ENCODE measurements at regions not wholly inside any gene's neighbourhood (a gene's known extent, or its start where the extent isn't known, plus 50 kb on each side); places are given as distances from the start of the nearest gene placed in this dataset.

DNA sequence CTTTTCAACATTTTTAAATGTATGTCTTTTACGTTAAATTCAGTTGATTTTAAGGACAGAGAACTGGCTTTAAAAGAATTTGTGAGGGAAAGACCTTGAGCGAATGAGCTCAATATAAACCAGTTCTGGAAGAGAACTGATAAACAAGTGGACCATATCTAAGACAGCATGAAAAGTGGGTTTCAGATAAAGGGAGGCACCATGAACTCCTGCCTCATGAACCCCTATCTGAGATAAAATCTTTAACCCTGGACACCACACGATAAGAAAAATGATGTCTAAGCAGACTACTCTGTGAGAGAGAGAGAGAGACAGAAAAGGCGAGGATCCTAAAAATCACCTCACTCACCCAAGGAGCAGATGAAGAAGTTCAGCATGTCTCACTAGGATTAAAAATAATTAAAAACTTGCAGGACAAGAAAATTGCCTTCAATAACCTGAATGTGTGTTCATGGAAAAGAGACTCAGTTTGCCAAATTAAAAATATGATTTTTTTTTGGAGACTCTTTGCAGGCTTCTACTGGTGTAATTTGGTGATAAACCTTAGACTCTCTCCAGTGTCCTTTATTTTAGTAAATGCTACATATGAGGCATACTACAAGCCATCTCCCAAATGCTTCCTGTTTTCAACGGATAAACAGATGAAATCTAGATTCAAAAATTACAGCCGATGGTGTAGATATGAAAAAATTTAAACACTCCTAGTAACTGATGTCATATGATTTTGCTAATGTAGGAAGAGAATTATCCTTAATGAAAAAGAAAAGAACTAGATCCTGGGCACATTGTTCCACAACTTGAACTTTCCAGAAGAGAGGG, 299.5 kb downstream of the ADGB start:
- DNase-seq (ENCODE audit: low spot score) (no peak), ATAC-seq (no peak)
- intact Hi-C loops (cut with DNase I) = no loop called here

DNA sequence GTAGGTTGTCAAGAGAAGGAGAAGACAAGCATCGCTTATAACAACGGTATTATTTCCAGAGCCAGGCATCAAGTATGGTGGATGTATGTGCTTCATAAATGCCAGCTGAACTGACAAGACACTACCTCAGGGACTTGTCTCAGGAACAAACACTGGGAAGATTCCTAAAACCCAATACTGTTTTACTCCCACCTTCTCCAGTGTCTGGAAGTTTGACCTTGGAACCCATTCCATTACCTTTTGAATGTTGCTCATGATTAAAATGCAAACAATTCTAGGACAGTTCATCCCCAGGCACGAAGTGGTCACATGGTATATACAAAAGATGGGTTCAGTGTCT, 300.1 kb downstream of the ADGB start:
- ATAC-seq = no peak
- intact Hi-C loops (cut with DNase I) = no loop called here
- no peak for DNase-seq (ENCODE audit: low spot score)

DNA sequence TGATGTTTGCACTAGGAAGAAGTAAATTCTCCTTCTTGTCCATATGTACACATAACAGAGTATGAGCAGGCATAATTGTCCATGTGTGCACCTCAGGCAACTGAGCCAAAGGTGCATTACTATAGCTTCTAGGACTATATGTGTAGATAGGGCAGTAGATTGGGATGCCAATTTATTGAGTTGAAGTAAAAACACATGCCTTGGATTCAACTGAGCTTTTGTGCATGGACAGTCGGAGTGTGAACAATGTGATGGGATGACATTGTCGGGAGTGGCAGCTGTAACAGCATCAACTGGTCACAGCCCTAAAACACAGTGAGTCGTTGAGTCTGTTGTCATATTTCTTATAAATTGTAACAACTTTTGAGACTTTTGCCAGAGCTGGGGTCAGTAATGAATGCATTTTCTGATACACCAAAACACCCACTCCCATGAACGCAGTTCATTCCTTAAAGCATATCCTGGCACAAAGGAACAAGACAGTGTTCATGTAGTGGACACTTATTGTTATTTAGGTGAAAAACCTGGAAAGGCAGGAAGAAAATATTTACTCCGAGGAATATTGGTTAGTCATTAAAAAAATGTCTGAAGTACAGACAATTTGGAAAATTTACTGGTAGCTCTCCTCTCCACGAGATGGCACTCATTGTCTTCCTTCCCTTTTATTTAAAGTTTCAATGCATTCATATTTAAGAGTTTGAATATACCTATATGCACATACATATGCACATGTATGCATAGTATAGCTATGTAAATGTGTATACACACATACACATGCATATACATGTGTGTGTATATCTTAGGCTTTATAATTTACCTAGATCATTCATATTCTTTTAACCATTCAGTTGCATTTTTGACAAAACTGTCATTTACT, 302.0 kb upstream of the STXBP5 start:
- no peak for DNase-seq (ENCODE audit: low spot score)
- intact Hi-C loops (cut with DNase I) = no loop called here
- no peak for ATAC-seq

DNA sequence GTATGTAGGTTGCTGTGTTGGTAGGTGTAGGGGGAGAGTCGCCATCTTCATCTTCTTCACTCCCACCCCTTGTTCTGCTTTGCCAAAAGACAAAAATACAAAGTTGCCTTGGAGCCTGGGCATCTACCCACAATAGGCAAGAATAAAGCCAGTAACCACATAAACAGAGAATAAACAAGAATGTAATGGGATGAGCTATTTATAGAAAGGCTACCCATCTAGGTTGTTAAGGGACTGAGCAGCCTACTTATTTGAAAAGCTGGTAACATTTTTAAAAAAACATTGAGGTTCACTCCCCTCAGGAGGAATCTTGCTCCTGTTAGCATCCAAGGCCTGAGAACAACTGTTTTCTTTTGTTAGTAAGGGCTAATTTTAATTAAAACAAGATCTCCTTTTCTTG, 301.4 kb upstream of the STXBP5 start:
- intact Hi-C loops (cut with DNase I) = no loop called here
- DNase-seq (ENCODE audit: low spot score) = no peak
- ATAC-seq = no peak

DNA sequence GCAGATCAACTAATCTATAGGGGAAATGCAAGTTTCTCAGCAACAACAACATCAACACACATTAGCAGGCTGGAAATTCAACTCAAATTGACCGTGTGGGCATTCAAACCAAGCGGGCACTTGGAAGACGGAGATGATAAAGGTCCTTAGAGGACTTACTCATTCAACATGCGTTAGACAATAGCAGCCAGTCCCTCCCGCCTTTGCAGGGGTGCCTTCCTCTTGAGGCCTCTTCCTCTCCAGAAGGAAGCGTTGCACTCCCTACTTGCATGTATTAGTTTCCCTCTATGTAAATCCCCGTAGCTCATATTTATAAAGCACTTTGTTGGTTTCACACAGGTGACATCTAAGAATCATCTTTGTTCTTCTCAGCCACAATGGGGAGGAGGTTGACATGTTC, 300.8 kb upstream of the STXBP5 start:
- DNase-seq (ENCODE audit: low spot score) (no peak), ATAC-seq (no peak)
- intact Hi-C loops (cut with DNase I) = no loop called here

DNA sequence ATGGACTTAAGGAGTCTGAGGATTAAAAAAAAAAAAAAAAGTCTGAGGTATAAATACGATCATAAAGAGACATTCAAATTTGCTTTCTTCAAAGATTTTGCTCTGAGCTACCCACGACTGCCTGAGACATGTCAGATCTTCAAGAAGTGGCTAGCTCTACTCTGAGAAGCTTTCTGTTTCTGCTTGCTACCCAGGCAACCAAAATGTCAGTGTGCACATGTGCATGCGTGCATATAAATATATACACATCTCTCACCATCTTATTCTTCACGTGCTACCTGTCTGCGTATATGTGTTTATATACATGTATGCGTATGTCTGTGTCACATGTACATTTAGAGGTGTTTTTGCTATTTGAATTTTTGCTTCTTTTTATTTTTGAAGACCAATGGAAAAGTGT, 299.6 kb upstream of the STXBP5 start:
- no peak for DNase-seq (ENCODE audit: low spot score)
- no peak for ATAC-seq
- intact Hi-C loops (cut with DNase I) = no loop called here

DNA sequence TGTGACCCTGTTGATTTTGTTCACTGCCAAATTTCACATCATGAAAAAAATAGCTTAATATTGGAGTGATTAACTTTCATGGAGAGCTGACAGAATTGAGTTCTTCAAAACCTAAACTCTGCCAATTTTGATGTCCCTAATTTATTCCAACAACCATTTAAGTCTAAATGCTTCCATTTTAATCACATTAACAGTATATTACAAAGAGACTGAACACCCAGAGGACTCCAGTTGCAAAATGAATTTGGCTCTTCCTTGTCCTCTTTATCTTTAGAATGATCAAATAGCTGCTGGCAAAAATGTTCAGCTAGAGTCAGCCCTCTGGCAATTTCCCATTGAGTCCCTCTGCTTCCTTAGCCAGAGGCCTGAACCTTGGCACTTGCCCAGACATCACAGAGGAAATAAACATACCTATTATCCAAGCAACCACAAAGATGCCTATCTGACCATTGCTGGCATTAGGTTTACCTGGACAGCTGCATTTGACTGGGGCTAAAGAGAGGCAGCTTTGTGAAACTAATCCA, 299.0 kb upstream of the STXBP5 start:
- intact Hi-C loops (cut with DNase I) = no loop called here
- peak; percentile 39 for ATAC-seq
- no peak for DNase-seq (ENCODE audit: low spot score)

DNA sequence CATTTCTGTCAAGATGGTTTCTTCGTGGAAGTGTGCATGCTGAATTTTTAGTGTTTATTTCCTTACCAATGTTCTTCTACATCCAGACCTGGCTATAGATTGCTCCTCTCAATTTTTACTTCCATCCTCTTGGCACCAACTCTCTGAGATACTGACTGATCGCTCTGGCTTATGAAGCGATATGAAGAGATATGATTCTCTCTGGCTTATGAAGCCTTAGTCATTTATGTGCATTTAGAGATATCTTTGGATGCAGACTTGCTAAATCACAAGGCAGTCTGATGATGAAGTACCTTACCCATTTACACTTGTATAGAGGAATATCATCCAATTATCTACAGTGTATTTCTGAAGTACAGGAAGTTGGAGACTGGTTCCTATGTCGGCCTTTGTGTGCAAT, 295.4 kb upstream of the STXBP5 start:
- DNase-seq (ENCODE audit: low spot score) (no peak), ATAC-seq (no peak)
- intact Hi-C loops (cut with DNase I) = no loop called here

DNA sequence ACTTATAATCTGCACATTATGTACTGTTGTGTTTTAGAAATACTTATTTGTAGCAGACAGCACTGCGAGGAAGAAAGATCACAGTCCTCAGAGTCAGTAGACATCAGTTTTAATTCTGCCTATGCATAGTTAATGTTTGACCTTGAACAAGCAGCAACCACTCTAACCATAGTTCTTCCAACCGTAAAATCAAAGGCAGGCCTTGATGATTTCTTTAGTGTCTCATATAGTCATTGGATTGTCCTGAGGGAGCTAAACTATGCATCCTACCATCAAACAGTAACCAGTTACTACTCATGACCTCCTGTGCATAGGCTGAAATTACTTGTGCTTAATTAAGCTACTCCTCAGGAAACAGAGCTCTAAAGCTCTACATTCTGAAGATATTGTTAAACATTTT, 294.8 kb upstream of the STXBP5 start:
- ATAC-seq (no peak), DNase-seq (ENCODE audit: low spot score) (no peak)
- intact Hi-C loops (cut with DNase I) = no loop called here

DNA sequence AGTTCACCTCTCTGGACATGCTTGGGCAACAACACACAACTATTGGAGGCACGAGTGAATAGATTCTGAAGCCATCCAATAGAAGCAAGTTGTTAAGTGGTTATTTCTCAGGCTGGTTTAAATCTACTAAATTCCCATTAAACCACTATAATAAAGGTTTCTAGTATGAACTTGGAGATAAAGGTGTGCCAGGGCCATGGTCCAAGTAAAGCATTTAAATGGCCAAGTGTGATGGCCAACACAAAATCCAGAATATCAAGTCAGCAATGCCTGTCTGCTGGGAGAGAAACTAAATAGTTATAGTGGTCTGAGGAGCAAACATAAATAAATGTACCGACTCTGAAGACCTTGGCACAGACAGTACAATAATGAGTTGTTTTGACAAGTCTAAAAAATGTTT, 294.3 kb upstream of the STXBP5 start:
- DNase-seq (ENCODE audit: low spot score) = no peak
- intact Hi-C loops (cut with DNase I) = no loop called here
- ATAC-seq = no peak

DNA sequence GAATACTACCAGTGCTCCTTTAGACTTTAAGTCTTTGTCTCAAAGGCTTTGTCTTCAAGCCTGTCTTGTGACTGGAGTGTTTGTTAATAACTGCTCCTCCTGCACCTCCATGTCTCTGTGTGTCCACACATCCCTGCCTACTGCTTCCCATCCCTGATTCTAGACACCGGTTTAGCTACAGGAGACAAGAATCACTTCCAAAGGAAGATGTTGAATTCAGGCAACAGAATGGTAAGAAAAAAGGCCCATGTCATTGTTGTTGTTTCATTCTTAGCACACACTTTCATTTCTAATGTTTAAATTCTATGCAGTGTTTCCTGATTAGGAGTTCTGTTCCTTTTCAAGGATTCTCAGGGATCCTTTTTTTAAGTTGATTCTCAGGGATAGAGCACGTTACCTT, 293.6 kb upstream of the STXBP5 start:
- ATAC-seq = no peak
- intact Hi-C loops (cut with DNase I) = no loop called here

DNA sequence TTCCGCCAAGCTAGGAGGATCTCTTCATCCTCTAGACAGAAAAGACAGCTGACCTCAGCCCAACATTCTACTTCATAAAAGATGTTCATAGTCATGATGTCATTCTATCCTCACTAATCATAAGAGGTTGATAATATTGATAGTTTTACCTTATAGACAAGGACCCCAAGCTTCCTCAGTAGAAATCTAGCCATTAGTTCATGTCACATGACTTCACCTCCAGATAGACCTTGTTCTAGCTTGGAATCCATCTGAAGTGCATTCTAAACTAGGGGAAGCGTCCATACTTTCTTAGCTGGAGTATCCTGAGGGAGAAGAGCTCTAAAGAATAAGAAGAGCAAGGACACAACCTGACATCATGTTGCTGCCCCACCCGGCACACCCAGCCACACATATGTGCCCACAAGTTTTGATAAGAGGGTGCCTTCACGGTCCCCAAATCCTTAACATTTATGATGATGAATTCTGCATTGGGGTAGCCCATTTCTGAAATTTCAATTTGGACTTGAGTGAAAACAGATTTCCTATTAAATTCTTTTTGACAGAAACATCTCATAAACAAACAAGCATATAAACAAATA, 292.5 kb upstream of the STXBP5 start:
- intact Hi-C loops (cut with DNase I) = no loop called here
- ATAC-seq (no peak), DNase-seq (ENCODE audit: low spot score) (no peak)

More for the DNA sequence above, 293.6 kb upstream of the STXBP5 start:
- no peak for DNase-seq (ENCODE audit: low spot score)

DNA sequence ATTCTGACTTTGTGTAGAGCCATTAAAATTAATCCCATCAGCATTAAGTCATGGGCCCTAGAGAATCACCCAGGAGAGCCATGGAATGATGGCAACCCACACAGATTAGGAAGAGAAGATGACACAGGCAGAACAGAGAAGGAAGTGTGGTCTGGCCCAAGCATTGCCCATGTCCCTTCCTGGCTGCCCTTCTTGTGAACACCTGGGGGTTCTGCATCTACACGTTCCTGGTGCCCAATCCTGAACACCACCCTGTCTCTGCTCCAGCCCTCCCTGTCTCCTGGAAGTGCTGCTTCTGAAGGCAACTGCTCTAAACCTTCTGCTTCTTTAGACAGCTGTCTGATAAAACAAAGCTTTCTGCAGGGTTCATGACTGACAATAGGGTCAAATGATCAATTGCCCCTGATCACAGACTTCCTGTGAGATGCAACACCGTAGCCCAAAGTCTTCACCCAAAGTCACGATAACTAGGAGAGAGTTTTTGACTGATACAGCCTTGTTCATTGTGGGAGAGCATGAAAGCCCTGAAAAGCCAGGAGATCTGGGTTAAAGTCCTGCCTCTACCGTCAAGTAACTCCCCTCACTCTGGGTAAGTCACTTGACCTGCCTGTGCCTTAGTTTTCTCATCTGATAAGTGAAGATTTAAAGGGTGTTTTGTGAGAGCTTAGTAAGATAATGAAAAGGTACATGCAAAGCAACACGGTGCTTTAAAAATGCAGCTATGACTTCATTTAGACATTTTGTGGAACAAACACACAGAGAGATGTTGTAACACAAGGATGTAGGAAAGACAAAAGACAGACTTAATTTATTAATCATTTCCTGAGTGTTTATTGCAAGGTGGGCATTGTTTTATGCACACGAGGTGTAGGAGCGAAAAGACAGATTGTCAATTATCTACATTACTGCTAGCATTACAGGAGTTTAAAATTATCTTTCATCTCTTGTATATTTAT, 291.2 kb upstream of the STXBP5 start:
- DNase-seq (ENCODE audit: low spot score) (no peak), ATAC-seq (no peak)
- intact Hi-C loops (cut with DNase I) = no loop called here

DNA sequence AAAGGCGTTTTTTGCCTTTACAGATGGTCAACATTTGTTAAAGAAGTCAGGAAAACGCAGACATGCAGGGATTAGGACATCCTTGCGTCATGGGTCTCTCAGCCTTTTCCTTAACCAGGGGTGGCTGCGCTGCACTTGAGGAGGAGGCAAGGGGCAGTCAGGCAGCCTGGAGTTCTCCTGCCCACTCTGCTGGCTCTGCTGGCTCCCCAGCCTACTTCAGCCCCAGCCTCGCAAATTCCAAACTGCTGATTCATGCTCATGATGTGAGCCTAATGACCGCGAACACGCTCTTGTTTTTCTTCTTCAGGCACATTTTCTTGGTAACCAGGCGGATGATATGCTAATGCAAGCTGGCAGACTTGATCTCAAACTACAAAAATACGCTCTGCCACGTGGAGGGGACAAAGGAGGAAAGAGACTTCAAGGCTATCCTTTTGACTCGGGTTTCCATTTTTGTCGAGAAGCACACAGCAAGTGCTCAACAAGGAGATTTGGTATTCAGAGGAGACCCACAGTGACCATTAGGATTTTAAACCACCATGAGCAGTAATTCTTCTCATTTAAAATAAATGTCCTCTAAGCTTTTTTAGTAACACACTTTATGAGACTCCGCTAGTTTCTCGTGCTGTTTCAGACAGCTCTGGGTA, 290.3 kb upstream of the STXBP5 start:
- ATAC-seq (peak; percentile 93), DNase-seq (ENCODE audit: low spot score) (peak; percentile 68)
- intact Hi-C loops (cut with DNase I) = no loop called here

DNA sequence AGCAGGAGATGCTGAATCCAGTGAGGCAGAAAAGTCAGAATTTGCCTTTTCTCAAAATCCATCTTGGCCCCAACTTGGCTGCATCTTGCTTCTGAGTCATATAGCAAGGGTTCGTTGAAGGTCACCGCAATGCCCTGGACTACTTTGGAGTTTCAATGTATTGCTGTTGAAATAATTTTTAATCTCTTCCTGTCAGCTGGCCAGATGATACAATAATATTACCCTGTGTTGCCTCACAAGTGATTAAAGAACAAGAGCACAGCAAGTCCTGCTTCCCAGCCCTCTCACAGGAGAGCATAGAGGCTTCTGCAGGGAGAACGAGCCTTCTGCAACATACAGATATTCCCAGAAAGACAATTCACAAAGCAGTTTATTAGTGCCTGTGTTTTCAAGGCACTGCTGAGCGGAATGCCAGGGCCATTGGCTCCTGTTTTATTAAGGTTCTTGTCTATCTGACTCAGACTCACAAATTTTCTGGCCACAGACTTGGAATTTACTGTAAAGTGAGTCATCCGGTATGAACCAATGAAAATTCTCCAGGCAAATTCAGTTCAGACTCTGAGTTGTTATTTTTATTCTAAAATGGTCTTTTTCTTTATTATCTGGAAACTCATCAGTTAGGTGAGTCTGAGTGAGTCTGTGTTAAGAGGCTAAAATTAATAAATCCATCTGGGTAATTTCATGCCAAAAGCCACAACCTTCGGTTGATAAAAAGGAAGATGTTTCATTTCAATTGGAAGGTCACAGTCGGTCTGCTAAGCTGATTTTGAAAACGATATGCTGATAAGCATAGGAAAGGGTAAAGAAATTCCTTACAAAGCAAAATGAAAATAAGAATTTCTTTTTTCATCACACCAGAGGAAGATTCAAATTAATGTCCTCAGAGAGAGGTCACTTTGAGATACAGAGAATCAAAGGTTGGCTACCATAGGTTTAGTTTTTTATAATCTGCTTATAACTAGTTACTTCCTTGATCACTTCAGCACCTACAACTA, 289.4 kb upstream of the STXBP5 start:
- peak; percentile 58 for DNase-seq (ENCODE audit: low spot score)
- intact Hi-C loops (cut with DNase I) = no loop called here
- peak; percentile 80 for ATAC-seq

DNA sequence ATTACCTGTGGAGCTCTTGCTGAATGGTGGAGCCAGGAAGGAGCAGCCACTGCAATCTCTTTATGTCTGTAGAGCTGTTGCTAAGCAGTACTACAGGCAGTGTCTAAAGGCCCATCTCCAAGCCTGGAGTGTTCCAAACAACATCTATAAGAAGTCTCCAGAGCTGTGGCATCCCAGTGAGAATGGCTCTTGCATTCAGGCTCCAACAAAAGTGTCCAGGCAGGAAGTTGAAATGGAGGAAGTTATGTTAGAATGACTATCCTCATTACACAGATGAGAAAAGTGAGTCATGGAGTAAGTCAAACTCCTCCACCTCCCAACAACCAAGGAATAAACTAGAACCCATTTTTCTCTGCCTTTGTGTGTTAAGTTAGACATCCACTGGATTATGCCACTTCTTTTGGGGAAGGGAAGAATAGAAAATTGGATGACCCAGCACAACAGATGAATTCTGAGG, 288.5 kb upstream of the STXBP5 start:
- ATAC-seq (no peak), DNase-seq (ENCODE audit: low spot score) (no peak)
- intact Hi-C loops (cut with DNase I) = no loop called here

DNA sequence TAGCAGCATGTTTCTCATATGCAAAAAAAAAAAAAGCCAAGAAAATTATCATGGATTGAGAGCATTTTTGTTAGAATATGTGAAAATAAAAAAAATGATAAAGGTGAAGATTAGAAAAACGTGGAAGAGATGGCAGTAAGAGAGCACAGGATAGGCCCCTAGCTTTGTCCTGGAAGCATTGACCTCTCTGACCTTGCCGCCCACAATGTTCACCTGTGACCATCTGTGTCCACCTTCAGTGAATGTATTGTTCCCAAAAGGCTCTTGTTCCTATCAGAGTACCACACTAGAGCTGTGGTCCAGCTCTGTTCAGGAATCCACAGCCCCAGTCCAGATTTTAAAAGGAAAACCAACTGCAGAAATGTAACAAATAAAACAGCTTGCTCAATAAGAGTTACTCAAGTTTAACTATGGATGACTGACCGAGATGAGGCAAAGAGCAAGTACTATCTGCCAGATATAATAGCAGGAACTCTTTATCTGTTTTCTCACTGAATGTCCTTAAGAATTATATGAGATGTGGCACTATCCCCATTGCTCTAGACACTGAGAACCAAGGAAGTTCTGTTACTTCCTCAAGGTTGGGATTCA, 287.7 kb upstream of the STXBP5 start:
- ATAC-seq (no peak), DNase-seq (ENCODE audit: low spot score) (no peak)
- intact Hi-C loops (cut with DNase I) = no loop called here
